Bronchial epithelial cell (primary cell): ENCODE measurements at regions not wholly inside any gene's neighbourhood (a gene's known extent, or its start where the extent isn't known, plus 50 kb on each side); places are given as distances from the start of the nearest gene placed in this dataset.
A peak's percentile ranks its signal among the peaks of the same experiment; 100 is the strongest.

Experiments used
- DNase-seq: peaks from one replicate; pipeline ENCODE4 v3.0.0-alpha.2; 2010; ENCODE audit warnings: low read depth
- FAIRE-seq: peaks from 2 replicates; lab custom pipeline; 2011; peaks lifted over from hg19 to GRCh38; lab: Jason Lieb, UNC
- H3K27me3 ChIP-seq: 2 replicates; pipeline ENCODE4 v1.5.1; 2011; ENCODE audit warnings: low read length; ENCODE audit not compliant: control insufficient read depth, insufficient read depth
- H3K36me3 ChIP-seq: 2 replicates; pipeline ENCODE4 v1.5.1; 2011; ENCODE audit warnings: low read length; ENCODE audit not compliant: control insufficient read depth, insufficient read depth
- H3K4me3 ChIP-seq: 2 replicates; pipeline ENCODE4 v1.5.1; 2011; ENCODE audit warnings: mild to moderate bottlenecking, low read depth, low read length, control low read depth
- CTCF ChIP-seq: IDR thresholded peaks from 2 replicates; pipeline ENCODE4 v1.5.1; 2011; ENCODE audit warnings: mild to moderate bottlenecking, moderate library complexity, low read length, control low read depth, inconsistent platforms; ENCODE audit not compliant: insufficient read depth, severe bottlenecking

- Histone ChIP-seq H3K4me3 (no peak overlapping the region), H3K27me3 (no peaks in the 10 kb centered on the region), H3K36me3 (no peaks in the 10 kb centered on the region)
- no peak for TF ChIP-seq CTCF
- FAIRE-seq (no peak), DNase-seq (no peak)
Observed at GRCh38 chr2:67977464-67977863, 85.3 kb downstream of the C1D start.

- Histone ChIP-seq H3K27me3 (no peaks in the 10 kb centered on the region), H3K36me3 (no peaks in the 10 kb centered on the region), H3K4me3 (no peak overlapping the region)
- no peak for FAIRE-seq
- TF ChIP-seq CTCF: no peak
- no peak for DNase-seq
Observed at GRCh38 chr2:67982956-67983355, 79.8 kb downstream of the C1D start.

GRCh38 chr2:67984600-67984999 lies 78.2 kb downstream of the C1D start:
- peak; percentile 33 for DNase-seq
- no peak for TF ChIP-seq CTCF
- H3K27me3 ChIP-seq: no peaks in the 10 kb centered on the region
- no peak for FAIRE-seq
- no peaks in the 10 kb centered on the region for H3K36me3 ChIP-seq
- no peak overlapping the region for H3K4me3 ChIP-seq

GRCh38 chr2:67985586-67985985 lies 77.2 kb downstream of the C1D start:
- no peak for TF ChIP-seq CTCF
- Histone ChIP-seq H3K27me3 (no peaks in the 10 kb centered on the region), H3K36me3 (no peaks in the 10 kb centered on the region), H3K4me3 (no peak overlapping the region)
- DNase-seq: no peak
- FAIRE-seq: no peak

- H3K36me3 ChIP-seq: no peaks in the 10 kb centered on the region
- DNase-seq (no peak), FAIRE-seq (no peak)
- H3K27me3 ChIP-seq: no peaks in the 10 kb centered on the region
- TF ChIP-seq CTCF: no peak
- H3K4me3 ChIP-seq: no peak overlapping the region
Observed at GRCh38 chr2:67986258-67986657, 76.5 kb downstream of the C1D start.
